Type B pancreatic cell (in vitro differentiated cells): ENCODE measurements at regions not wholly inside any gene's neighbourhood (a gene's known extent, or its start where the extent isn't known, plus 50 kb on each side); places are given as distances from the start of the nearest gene placed in this dataset.

Source experiments
- DNase-seq: peaks from one replicate; pipeline ENCODE4 v3.0.0; 2021; ENCODE audit warnings: mixed read lengths; ENCODE audit not compliant: unreplicated experiment; ENCODE audit errors: extremely low spot score
- H3K27ac Mint-ChIP-seq: 2 replicates; pipeline ENCODE4 v1.8.0; 2021; ENCODE audit warnings: mild to moderate bottlenecking, mixed read lengths
- H3K27me3 Mint-ChIP-seq: 2 replicates; pipeline ENCODE4 v1.8.0; 2021; ENCODE audit warnings: mixed read lengths
- H3K36me3 Mint-ChIP-seq: 2 replicates; pipeline ENCODE4 v1.8.0; 2021; ENCODE audit warnings: mixed read lengths
- H3K4me1 Mint-ChIP-seq: one replicate; pipeline ENCODE4 v1.8.0; 2021; ENCODE audit warnings: mixed read lengths; ENCODE audit not compliant: unreplicated experiment
- H3K4me3 Mint-ChIP-seq: 2 replicates; pipeline ENCODE4 v1.8.0; 2021; ENCODE audit warnings: mild to moderate bottlenecking, mixed read lengths
- H3K9me3 Mint-ChIP-seq: 2 replicates; pipeline ENCODE4 v1.8.0; 2021; ENCODE audit warnings: mixed read lengths
- CTCF ChIP-seq: fragments of 200-600 bp; sonication (generic); conservative IDR thresholded peaks from 2 replicates; pipeline ENCODE4 v1.5.0; 2021; ENCODE audit warnings: antibody characterized with exemption, mild to moderate bottlenecking

- H3K9me3 Mint-ChIP-seq: no peaks in the 10 kb centered on the region
- TF ChIP-seq CTCF: no peak
- H3K36me3 Mint-ChIP-seq: no peaks in the 10 kb centered on the region
- H3K27ac Mint-ChIP-seq: no peak overlapping the region
- peaks cover 3% of the 10 kb centered on the region for H3K27me3 Mint-ChIP-seq
- no peak overlapping the region for H3K4me3 Mint-ChIP-seq
- H3K4me1 Mint-ChIP-seq: no peaks in the 10 kb centered on the region
- no peak for DNase-seq
Observed at GRCh38 chr18:57991552-57991951, 52.5 kb upstream of the NEDD4L start.

- TF ChIP-seq CTCF: no peak
Observed at GRCh38 chr18:57989536-57989935, 54.5 kb upstream of the NEDD4L start.

GRCh38 chr18:57984490-57985115, 59.4 kb upstream of the NEDD4L start:
- H3K4me3 Mint-ChIP-seq: no peak overlapping the region
- peaks cover 6% of the 10 kb centered on the region for H3K27me3 Mint-ChIP-seq
- no peaks in the 10 kb centered on the region for H3K9me3 Mint-ChIP-seq
- H3K36me3 Mint-ChIP-seq: no peaks in the 10 kb centered on the region
- H3K27ac Mint-ChIP-seq: no peak overlapping the region
- H3K4me1 Mint-ChIP-seq: no peaks in the 10 kb centered on the region
- TF ChIP-seq CTCF: no peak
- no peak for DNase-seq

More at GRCh38 chr18:57989536-57989935, 54.5 kb upstream of the NEDD4L start:
- Mint-ChIP-seq H3K36me3 (no peaks in the 10 kb centered on the region), H3K4me1 (no peaks in the 10 kb centered on the region), H3K4me3 (no peak overlapping the region), H3K9me3 (no peaks in the 10 kb centered on the region), H3K27ac (no peak overlapping the region), H3K27me3 (peaks cover 1% of the 10 kb centered on the region)
- no peak for DNase-seq

- no peak for DNase-seq
- TF ChIP-seq CTCF: no peak
- Mint-ChIP-seq H3K36me3 (no peaks in the 10 kb centered on the region), H3K27ac (no peak overlapping the region), H3K4me1 (no peaks in the 10 kb centered on the region), H3K4me3 (no peak overlapping the region), H3K9me3 (no peaks in the 10 kb centered on the region), H3K27me3 (peaks cover 6% of the 10 kb centered on the region)
Observed at GRCh38 chr18:57983965-57984364, 60.1 kb upstream of the NEDD4L start.

DNA sequence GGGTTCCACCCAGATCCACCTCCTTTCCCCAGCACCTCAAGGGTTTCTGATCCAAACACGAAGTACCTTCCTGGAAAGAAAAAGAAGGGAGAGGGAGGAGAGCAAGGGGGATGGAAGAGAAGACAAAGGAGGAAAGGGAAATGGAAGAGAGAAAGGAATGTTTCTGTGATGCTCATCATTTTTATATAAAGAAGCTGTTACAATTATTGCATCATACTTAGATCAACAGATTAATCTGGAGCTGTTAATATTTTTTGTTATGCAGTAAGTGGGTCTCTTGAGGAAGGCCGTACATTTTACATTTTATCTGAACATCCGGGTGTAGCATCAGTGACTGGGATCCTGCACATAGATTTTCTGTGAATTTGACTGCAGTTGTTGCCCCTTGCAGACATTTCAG, 60.6 kb upstream of the NEDD4L start:
- Mint-ChIP-seq H3K27ac (no peak overlapping the region), H3K9me3 (no peaks in the 10 kb centered on the region), H3K4me3 (no peak overlapping the region), H3K27me3 (peaks cover 6% of the 10 kb centered on the region), H3K4me1 (no peaks in the 10 kb centered on the region), H3K36me3 (no peaks in the 10 kb centered on the region)
- TF ChIP-seq CTCF: no peak
- DNase-seq: no peak
